HL-60/S4 treated with phorbol 12-myristate 13-acetate at 8.2 ng/mL for 4 days and 3 days (cell line): ENCODE measurements at regions not wholly inside any gene's neighbourhood (a gene's known extent, or its start where the extent isn't known, plus 50 kb on each side); places are given as distances from the start of the nearest gene placed in this dataset.

Experiments used
- in situ Hi-C: fragments of 300-500 bp; cut with MboI; formaldehyde crosslinking; loops from 2 replicates; pipeline ENCODE4 v1.15.0; 2022; ENCODE audit warnings: low sequenced_read_pairs

- in situ Hi-C loops: loop anchor here (25.0 kb wide), 2 partner anchors 240 to 615 kb away; partner anchors contain the start of gene NECTIN1
These were observed 74.0 kb upstream of the THY1 start for GRCh38 chr11:119496997-119497396.

- in situ Hi-C loops: loop anchor here (25.0 kb wide), 2 partner anchors 241 to 616 kb away; partner anchors contain the start of gene NECTIN1
These were observed 73.5 kb upstream of the THY1 start for GRCh38 chr11:119496469-119496868.

- in situ Hi-C loops: loop anchor here (25.0 kb wide), 2 partner anchors 244 to 619 kb away; partner anchors contain the start of gene NECTIN1
These were observed 70.7 kb upstream of the THY1 start for GRCh38 chr11:119493712-119494111.

- in situ Hi-C loops: loop anchor here (25.0 kb wide), 2 partner anchors 245 to 620 kb away; partner anchors contain the start of gene NECTIN1
These were observed 69.0 kb upstream of the THY1 start for GRCh38 chr11:119491753-119492510.

- in situ Hi-C loops: loop anchor here (25.0 kb wide), 2 partner anchors 247 to 622 kb away; partner anchors contain the start of gene NECTIN1
These were observed 67.5 kb upstream of the THY1 start for GRCh38 chr11:119490253-119491006.

GRCh38 chr11:119489087-119489486, 66.1 kb upstream of the THY1 start:
- in situ Hi-C loops: loop anchor here (25.0 kb wide), 2 partner anchors 248 to 623 kb away; partner anchors contain the start of gene NECTIN1

GRCh38 chr11:119488256-119488995, 65.5 kb upstream of the THY1 start:
- in situ Hi-C loops: loop anchor here (25.0 kb wide), 2 partner anchors 249 to 624 kb away; partner anchors contain the start of gene NECTIN1

- in situ Hi-C loops: loop anchor here (25.0 kb wide), 2 partner anchors 251 to 626 kb away; partner anchors contain the start of gene NECTIN1
These were observed 63.8 kb upstream of the THY1 start for GRCh38 chr11:119486691-119487259.

- in situ Hi-C loops: loop anchor here (25.0 kb wide), 2 partner anchors 251 to 626 kb away; partner anchors contain the start of gene NECTIN1
These were observed 63.0 kb upstream of the THY1 start for GRCh38 chr11:119486016-119486415.

- in situ Hi-C loops: loop anchor here (25.0 kb wide), 2 partner anchors 252 to 627 kb away; partner anchors contain the start of gene NECTIN1
These were observed 62.0 kb upstream of the THY1 start for GRCh38 chr11:119484741-119485605.

- in situ Hi-C loops: loop anchor here (25.0 kb wide), 2 partner anchors 253 to 628 kb away; partner anchors contain the start of gene NECTIN1
These were observed 61.0 kb upstream of the THY1 start for GRCh38 chr11:119483881-119484371.

- in situ Hi-C loops: loop anchor here (25.0 kb wide), 2 partner anchors 254 to 629 kb away; partner anchors contain the start of gene NECTIN1
These were observed 60.4 kb upstream of the THY1 start for GRCh38 chr11:119483341-119483880.

- in situ Hi-C loops: loop anchor here (25.0 kb wide), 2 partner anchors 255 to 630 kb away; partner anchors contain the start of gene NECTIN1
These were observed 59.6 kb upstream of the THY1 start for GRCh38 chr11:119482521-119483011.

GRCh38 chr11:119481667-119482400, 58.9 kb upstream of the THY1 start:
- in situ Hi-C loops: loop anchor here (25.0 kb wide), 2 partner anchors 255 to 630 kb away; partner anchors contain the start of gene NECTIN1

GRCh38 chr11:119481021-119481666, 58.2 kb upstream of the THY1 start:
- in situ Hi-C loops: loop anchor here (25.0 kb wide), 2 partner anchors 256 to 631 kb away; partner anchors contain the start of gene NECTIN1

- in situ Hi-C loops: loop anchor here (25.0 kb wide), 2 partner anchors 257 to 632 kb away; partner anchors contain the start of gene NECTIN1
These were observed 57.5 kb upstream of the THY1 start for GRCh38 chr11:119480380-119481020.
